ENCODE measurements at regions not wholly inside any gene's neighbourhood (a gene's known extent, or its start where the extent isn't known, plus 50 kb on each side); places are given as distances from the start of the nearest gene placed in this dataset.
"Not testable (repeated sequence)": the region's sequence is repeated elsewhere in the genome, so short reads cannot be mapped to it uniquely, and the experiment has no call there.

GRCh38 chr6:164062872-164063271 lies 648.4 kb downstream of the QKI start:
- no peak overlapping the region for H3K4me3 ChIP-seq (ENCODE audit: low read depth, low read length)
- no peak for DNase-seq (ENCODE audit: low read depth)
- TF ChIP-seq CTCF (IDR thresholded peaks at IDR 0.05; ENCODE audit: low read depth, low read length, missing control alignments) = no peak

GRCh38 chr6:164057876-164058275 lies 643.4 kb downstream of the QKI start:
- no peak overlapping the region for H3K4me3 ChIP-seq (ENCODE audit: low read depth, low read length)
- no peak for DNase-seq (ENCODE audit: low read depth)
- no peak for TF ChIP-seq CTCF (IDR thresholded peaks at IDR 0.05; ENCODE audit: low read depth, low read length, missing control alignments)

GRCh38 chr6:164051427-164051826 lies 636.9 kb downstream of the QKI start:
- TF ChIP-seq CTCF (IDR thresholded peaks at IDR 0.05; ENCODE audit: low read depth, low read length, missing control alignments) = no peak
- no peak overlapping the region for H3K4me3 ChIP-seq (ENCODE audit: low read depth, low read length)
- no peak for DNase-seq (ENCODE audit: low read depth)

GRCh38 chr6:164049517-164049988 lies 635.0 kb downstream of the QKI start:
- no peak for DNase-seq (ENCODE audit: low read depth)
- TF ChIP-seq CTCF (IDR thresholded peaks at IDR 0.05; ENCODE audit: low read depth, low read length, missing control alignments) = no peak
- no peak overlapping the region for H3K4me3 ChIP-seq (ENCODE audit: low read depth, low read length)

GRCh38 chr6:164048840-164049516 lies 634.5 kb downstream of the QKI start:
- DNase-seq (ENCODE audit: low read depth) = no peak
- no peak overlapping the region for H3K4me3 ChIP-seq (ENCODE audit: low read depth, low read length)
- TF ChIP-seq CTCF (IDR thresholded peaks at IDR 0.05; ENCODE audit: low read depth, low read length, missing control alignments) = no peak

- no peak for DNase-seq (ENCODE audit: low read depth)
- no peak overlapping the region for H3K4me3 ChIP-seq (ENCODE audit: low read depth, low read length)
- no peak for TF ChIP-seq CTCF (IDR thresholded peaks at IDR 0.05; ENCODE audit: low read depth, low read length, missing control alignments)
Measured at GRCh38 chr6:164045082-164045481, 630.6 kb downstream of the QKI start.

- DNase-seq (ENCODE audit: low read depth); H3K4me3 ChIP-seq (ENCODE audit: low read depth, low read length): not testable (repeated sequence)
Measured at GRCh38 chr6:164043656-164044055, 629.1 kb downstream of the QKI start.

Measured in GM12864 (cell line).